HepG2 (cell line): ENCODE measurements at regions not wholly inside any gene's neighbourhood (a gene's known extent, or its start where the extent isn't known, plus 50 kb on each side); places are given as distances from the start of the nearest gene placed in this dataset.
A peak's percentile ranks its signal among the peaks of the same experiment; 100 is the strongest.

ENCODE experiments used
- ATAC-seq: fragments of 200-7000 bp; cut with Tn5 transposase; 3 replicates; pipeline ENCODE4 v1.9.1; 2020; ENCODE audit warnings: mild to moderate bottlenecking, moderate library complexity
- BruUV-seq: library from RNA; stranded (reverse); fragments of 400-500 nt; replicated peaks from 2 replicates; lab custom pipeline; 2021; lab: Mats Ljungman, UMichigan
- CTCF ChIA-PET: fragments of 300-600 bp; formaldehyde crosslinking; extraction: SDS; loops from one replicate; lab custom pipeline; 2021; ENCODE audit warnings: low total read pairs, inconsistent platforms, low intra/inter-chr PET ratio; lab: Yijun Ruan, JAX
- POLR2A ChIA-PET: fragments of 350-600 bp; sonication (Branson Sonifier 250); formaldehyde crosslinking; loops from one replicate; lab custom pipeline; 2020; ENCODE audit warnings: antibody characterized with exemption, inconsistent platforms; lab: Yijun Ruan, JAX
- DNase-seq: peaks from one replicate; pipeline ENCODE4 v3.0.0-alpha.2; 2015; ENCODE audit warnings: low spot score
- FAIRE-seq: peaks from 3 replicates; lab custom pipeline; 2011; peaks lifted over from hg19 to GRCh38; lab: Jason Lieb, UNC
- H2AFZ ChIP-seq: one replicate; pipeline ENCODE4 v1.6.1; 2011; ENCODE audit warnings: low read length, inconsistent platforms
- H3K27ac ChIP-seq: fragments of 300-600 bp; 3 replicates; pipeline ENCODE4 v1.8.0; 2011; ENCODE audit warnings: mixed run types, mild to moderate bottlenecking, mixed read lengths, low read length, inconsistent platforms; ENCODE audit not compliant: insufficient read depth; ENCODE audit errors: extremely low read length
- H3K27me3 ChIP-seq, 2 experiments: fragments of 200-600 bp in 1 of 2; 2 replicates in 1 of 2; 3 replicates in 1 of 2; pipeline versions ENCODE4 v1.6.0 to v1.8.0; 2011; ENCODE audit warnings: low read length in 2 of 2, mild to moderate bottlenecking in 2 of 2, moderate library complexity in 2 of 2, inconsistent platforms in 1 of 2; ENCODE audit not compliant: insufficient read depth in 2 of 2, control insufficient read depth in 1 of 2
- H3K36me3 ChIP-seq, 2 experiments: fragments of 200-600 bp in 1 of 2; replicated peaks in 1 of 2; 2 replicates in 1 of 2; 3 replicates in 1 of 2; pipeline versions ENCODE4 v1.5.1 to v1.8.0; 2011; ENCODE audit warnings: low read length in 2 of 2, inconsistent platforms in 1 of 2; ENCODE audit not compliant: insufficient read depth in 2 of 2, control insufficient read depth in 1 of 2
- H3K4me1 ChIP-seq: 2 replicates; pipeline ENCODE4 v1.5.1; 2012; ENCODE audit warnings: low read length, inconsistent platforms; ENCODE audit not compliant: insufficient read depth
- H3K4me2 ChIP-seq: 2 replicates; pipeline ENCODE4 v1.6.0; 2011; ENCODE audit warnings: low read depth, low read length, inconsistent platforms
- H3K4me3 ChIP-seq, 3 experiments: fragments of 200-600 bp in 1 of 3; sonication (generic), shearing (Covaris generic) in 1 of 3; replicated peaks in 1 of 3; 2 replicates each; pipeline ENCODE4 v1.5.1; 2011 to 2016; ENCODE audit warnings: low read length in 3 of 3, inconsistent platforms in 2 of 3, low read depth in 2 of 3, mild to moderate bottlenecking in 2 of 3, control low read depth in 1 of 3, mixed read lengths in 1 of 3; ENCODE audit not compliant: insufficient read depth in 1 of 3
- H3K79me2 ChIP-seq: one replicate; pipeline ENCODE4 v1.6.1; 2011; ENCODE audit warnings: low read length, inconsistent platforms; ENCODE audit not compliant: insufficient read depth
- H3K9ac ChIP-seq: 2 replicates; pipeline ENCODE4 v1.6.0; 2011; ENCODE audit warnings: mild to moderate bottlenecking, low read depth, low read length, inconsistent platforms; ENCODE audit not compliant: insufficient read depth
- H3K9me3 ChIP-seq: 2 replicates; pipeline ENCODE4 v1.5.1; 2012; ENCODE audit warnings: mild to moderate bottlenecking, low read length
- H4K20me1 ChIP-seq: 2 replicates; pipeline ENCODE4 v1.6.0; 2011; ENCODE audit warnings: inconsistent platforms, mild to moderate bottlenecking, low read length, moderate library complexity; ENCODE audit not compliant: insufficient read depth
- CREB3 ChIP-seq: sonication (generic); formaldehyde crosslinking; IDR thresholded peaks from 2 replicates; pipeline ENCODE4 v1.5.0; 2020; ENCODE audit warnings: missing genetic modification reagents
- FOXA1 ChIP-seq, 2 experiments: fragments of 450-650 bp in 1 of 2; sonication (generic) in 1 of 2; formaldehyde crosslinking in 1 of 2; IDR thresholded peaks; 2 replicates each; pipeline versions ENCODE4 v1.4.0 to v1.6.1; 2016 to 2020; ENCODE audit warnings: missing genetic modification reagents in 1 of 2
- FOXA3 ChIP-seq: IDR thresholded peaks from 2 replicates; pipeline ENCODE4 v1.6.1; 2016; ENCODE audit warnings: missing genetic modification reagents, missing compliant biosample characterization
- GATAD2A ChIP-seq: IDR thresholded peaks from 2 replicates; pipeline ENCODE4 v1.6.1; 2016
- LRRFIP1 ChIP-seq: sonication (generic); formaldehyde crosslinking; conservative IDR thresholded peaks from 2 replicates; pipeline ENCODE4 v1.4.0; 2020; ENCODE audit warnings: missing genetic modification reagents
- MEIS2 ChIP-seq: sonication (generic); formaldehyde crosslinking; IDR thresholded peaks from 2 replicates; pipeline ENCODE4 v1.9.0; 2021; ENCODE audit warnings: mild to moderate bottlenecking, missing genetic modification reagents
- ZBTB20 ChIP-seq: sonication (generic); formaldehyde crosslinking; IDR thresholded peaks from 2 replicates; pipeline ENCODE4 v1.8.1; 2023; ENCODE audit warnings: missing genetic modification reagents, low read depth, mild to moderate bottlenecking, borderline replicate concordance
- ZNF530 ChIP-seq: sonication (generic); formaldehyde crosslinking; IDR thresholded peaks from 2 replicates; pipeline ENCODE4 v1.5.0; 2020; ENCODE audit warnings: low read depth, mild to moderate bottlenecking, missing genetic modification reagents
- ZNF550 ChIP-seq: sonication (generic); formaldehyde crosslinking; IDR thresholded peaks from 2 replicates; pipeline ENCODE4 v1.4.0; 2020; ENCODE audit warnings: mild to moderate bottlenecking, missing genetic modification reagents, borderline replicate concordance
- ZNF552 ChIP-seq: sonication (generic); formaldehyde crosslinking; IDR thresholded peaks from 2 replicates; pipeline ENCODE4 v1.9.0; 2022; ENCODE audit warnings: missing genetic modification reagents, mild to moderate bottlenecking, borderline replicate concordance
- WGBS: methylation state at CpG from one replicate; pipeline ENCODE4 v1.1.6; 2017; ENCODE audit warnings: low lambda C conversion rate; 5-methylcytosine and 5-hydroxymethylcytosine counted together
- in situ Hi-C: cut with HindIII; loops from 2 replicates; pipeline ENCODE4 v1.10.0; 2017; ENCODE audit warnings: low pct_unique_long_range_greater_than_20kb; ENCODE audit not compliant: extremely low pct_ligation_motif_present
- intact Hi-C: fragments of 100-400 bp; cut with micrococcal nuclease; formaldehyde crosslinking; loops from one replicate; pipeline ENCODE4 v1.10.0; 2022; ENCODE audit not compliant: unreplicated experiment

- TF ChIP-seq FOXA1 (IDR thresholded peaks at IDR 0.05) (no peak), FOXA1 (CRISPR knock-in tag; IDR thresholded peaks at IDR 0.05) (no peak), ZNF552 (CRISPR knock-in tag) (no peak), ZBTB20 (CRISPR knock-in tag) (no peak)
Observed at GRCh38 chr4:98773638-98774037, 115.2 kb upstream of the TSPAN5 start (continued).

GRCh38 chr4:98771959-98772632, 113.7 kb upstream of the TSPAN5 start:
- peaks cover 10% of the 10 kb centered on the region for H3K4me1 ChIP-seq
- no TSS peak for BruUV-seq
- ATAC-seq (peak; percentile 57; the same call in 2 of the 3 replicates), FAIRE-seq (no peak), DNase-seq (no peak)
- H3K9ac ChIP-seq = no peak overlapping the region
- H3K9me3 ChIP-seq = peaks cover 12% of the 10 kb centered on the region; the same call in 1 of the 2 replicates
- TF ChIP-seq FOXA3 (CRISPR knock-in tag) (0 out of 2 replicates have a peak, but pooled peaks have one; percentile 36), ZNF530 (no peak), GATAD2A (CRISPR knock-in tag) (peak; percentile 46; the same call in 1 of the 2 replicates)
- POLR2A ChIA-PET = no interaction called here
- 1% methylated on average over 5 of the region's 5 CpGs for WGBS
- CTCF ChIA-PET = no interaction called here
- no peaks in the 10 kb centered on the region for H4K20me1 ChIP-seq
- in situ Hi-C loops = no loop called here
- H3K36me3 ChIP-seq = no peaks in the 10 kb centered on the region
- H2AFZ ChIP-seq = no peak overlapping the region
- no peak overlapping the region for H3K4me2 ChIP-seq
- H3K27me3 ChIP-seq = no peaks in the 10 kb centered on the region
- intact Hi-C loops = no loop called here
- no peak overlapping the region for H3K4me3 ChIP-seq
- no peaks in the 10 kb centered on the region for H3K79me2 ChIP-seq
- no peak overlapping the region for H3K27ac ChIP-seq

- H3K36me3 ChIP-seq = no peaks in the 10 kb centered on the region
- H3K27me3 ChIP-seq = no peaks in the 10 kb centered on the region
- intact Hi-C loops (no loop called here), in situ Hi-C loops (no loop called here)
- no peak for DNase-seq
- peaks cover 28% of the 10 kb centered on the region for H3K9me3 ChIP-seq
- no peak overlapping the region for H2AFZ ChIP-seq
- no peak for ATAC-seq
- H3K4me3 ChIP-seq = no peak overlapping the region
- no peak overlapping the region for H3K27ac ChIP-seq
- H3K4me2 ChIP-seq = no peak overlapping the region
- ChIA-PET POLR2A (no interaction called here), CTCF (no interaction called here)
- WGBS = 0% methylated on average over 1 of the region's 1 CpG
- no peaks in the 10 kb centered on the region for H4K20me1 ChIP-seq
- H3K4me1 ChIP-seq = no peaks in the 10 kb centered on the region
- no peak overlapping the region for H3K9ac ChIP-seq
- FAIRE-seq = no peak
- no peaks in the 10 kb centered on the region for H3K79me2 ChIP-seq
- no TSS peak for BruUV-seq
- TF ChIP-seq LRRFIP1 (CRISPR knock-in tag) = no peak
- no peak for TF ChIP-seq MEIS2
- no peak for TF ChIP-seq CREB3 (CRISPR knock-in tag)
- no peak for TF ChIP-seq ZNF550
Observed at GRCh38 chr4:98765771-98766170, 107.4 kb upstream of the TSPAN5 start.
